K562 (cell line): ENCODE measurements at regions not wholly inside any gene's neighbourhood (a gene's known extent, or its start where the extent isn't known, plus 50 kb on each side); places are given as distances from the start of the nearest gene placed in this dataset.

ENCODE experiments used
- ATAC-seq: fragments of 200-7000 bp; cut with Tn5 transposase; 3 replicates; pipeline ENCODE4 v1.9.1; 2020; ENCODE audit warnings: moderate library complexity
- BruUV-seq: library from RNA; stranded (reverse); fragments of 400-500 nt; replicated peaks from 2 replicates; lab custom pipeline; 2021; lab: Mats Ljungman, UMichigan
- CTCF ChIA-PET: fragments of 300-600 bp; formaldehyde crosslinking; extraction: SDS; loops from one replicate; lab custom pipeline; 2021; ENCODE audit warnings: low intra/inter-chr PET ratio; lab: Yijun Ruan, JAX
- POLR2A ChIA-PET: fragments of 300-600, 350-650 bp; sonication (Branson Sonifier 250); formaldehyde crosslinking; extraction: SDS; loops from one replicate; lab custom pipeline; 2021; ENCODE audit warnings: antibody characterized with exemption, inconsistent platforms; lab: Yijun Ruan, JAX
- DNase-seq, 4 experiments: peaks; one replicate each; pipeline versions ENCODE4 v3.0.0 to v3.0.0-alpha.2; 2011 to 2018; ENCODE audit warnings: low spot score in 3 of 4, mixed read lengths in 3 of 4; ENCODE audit errors: extremely low read depth in 1 of 4
- FAIRE-seq: peaks from 2 replicates; lab custom pipeline; 2011; peaks lifted over from hg19 to GRCh38; lab: Jason Lieb, UNC
- H2AFZ ChIP-seq: 2 replicates; pipeline ENCODE4 v1.6.0; 2011; ENCODE audit warnings: low read depth, low read length, control low read depth, inconsistent platforms
- H3K27ac ChIP-seq: fragments of 200-600 bp; 3 replicates; pipeline ENCODE4 v1.8.0; 2011; ENCODE audit warnings: low read depth, mild to moderate bottlenecking, control low read depth, inconsistent platforms, low read length, moderate library complexity, mixed read lengths; ENCODE audit errors: extremely low read depth
- H3K27me3 ChIP-seq, 2 experiments: fragments of 300-600 bp in 1 of 2; 2 replicates in 1 of 2; 3 replicates in 1 of 2; pipeline versions ENCODE4 v1.6.0 to v1.8.0; 2011; ENCODE audit warnings: inconsistent platforms in 2 of 2, low read length in 2 of 2, mild to moderate bottlenecking in 1 of 2, mixed read lengths in 1 of 2, moderate library complexity in 1 of 2; ENCODE audit not compliant: control insufficient read depth in 2 of 2, insufficient read depth in 2 of 2
- H3K36me3 ChIP-seq: fragments of 300-600 bp; 3 replicates; pipeline ENCODE4 v1.8.0; 2011; ENCODE audit warnings: mild to moderate bottlenecking, low read length, inconsistent platforms; ENCODE audit not compliant: control insufficient read depth, insufficient read depth
- H3K4me1 ChIP-seq, 2 experiments: fragments of 200-600 bp in 1 of 2; replicated peaks in 1 of 2; 2 replicates in 1 of 2; 3 replicates in 1 of 2; pipeline versions ENCODE4 v1.5.1 to v1.8.0; 2011; ENCODE audit warnings: inconsistent platforms in 2 of 2, low read length in 2 of 2, mild to moderate bottlenecking in 1 of 2, mixed read lengths in 1 of 2, moderate library complexity in 1 of 2; ENCODE audit not compliant: control insufficient read depth in 2 of 2, insufficient read depth in 2 of 2
- H3K4me2 ChIP-seq: 2 replicates; pipeline ENCODE4 v1.6.1; 2011; ENCODE audit warnings: low read length, control low read depth, inconsistent platforms, mixed read lengths; ENCODE audit not compliant: insufficient read depth
- H3K4me3 ChIP-seq: fragments of 200-600 bp; sonication (generic), shearing (Covaris generic); 2 replicates; pipeline ENCODE4 v1.5.1; 2016; ENCODE audit warnings: control low read depth, inconsistent platforms
- H3K79me2 ChIP-seq: fragments of 200-600 bp; 3 replicates; pipeline ENCODE4 v1.8.0; 2011; ENCODE audit warnings: low read length, inconsistent platforms; ENCODE audit not compliant: control insufficient read depth, insufficient read depth
- H3K9ac ChIP-seq, 2 experiments: 2 replicates each; pipeline versions ENCODE4 v1.6.0 to v1.6.1; 2011; ENCODE audit warnings: low read depth in 2 of 2, low read length in 2 of 2, control low read depth in 1 of 2, inconsistent platforms in 1 of 2, mild to moderate bottlenecking in 1 of 2, mixed read lengths in 1 of 2; ENCODE audit not compliant: insufficient read depth in 1 of 2
- H3K9me1 ChIP-seq: one replicate; pipeline ENCODE4 v1.6.0; 2011; ENCODE audit warnings: inconsistent platforms, mild to moderate bottlenecking, low read length, moderate library complexity; ENCODE audit not compliant: control insufficient read depth, insufficient read depth
- H3K9me3 ChIP-seq: replicated peaks from 2 replicates; pipeline ENCODE4 v1.5.1; 2011; ENCODE audit warnings: low read depth, low read length, inconsistent platforms; ENCODE audit not compliant: control insufficient read depth, insufficient read depth
- H4K20me1 ChIP-seq: replicated peaks from 2 replicates; pipeline ENCODE4 v1.6.1; 2011; ENCODE audit warnings: low read length, inconsistent platforms, mixed read lengths; ENCODE audit not compliant: control insufficient read depth, insufficient read depth
- CHD4 ChIP-seq: fragments of 200-600 bp; sonication (generic); IDR thresholded peaks from 3 replicates; pipeline ENCODE4 v1.6.1; 2012; ENCODE audit warnings: low read depth, mild to moderate bottlenecking, mixed read lengths, low read length, inconsistent platforms; ENCODE audit not compliant: insufficient read depth, insufficient replicate concordance, poor library complexity, severe bottlenecking
- EHMT2 ChIP-seq: fragments of 450-650 bp; IDR thresholded peaks from 2 replicates; pipeline ENCODE4 v1.6.1; 2018; ENCODE audit warnings: antibody characterized with exemption
- NBN ChIP-seq: fragments of 450-650 bp; IDR thresholded peaks from 2 replicates; pipeline ENCODE4 v1.6.1; 2016; ENCODE audit warnings: low read depth, mild to moderate bottlenecking
- NR3C1 ChIP-seq: sonication (generic); formaldehyde crosslinking; IDR thresholded peaks from 2 replicates; pipeline ENCODE4 v1.8.1; 2022; ENCODE audit warnings: missing genetic modification reagents
- PYGO2 ChIP-seq: fragments of 450-650 bp; IDR thresholded peaks from 2 replicates; pipeline ENCODE4 v1.6.1; 2016; ENCODE audit warnings: mild to moderate bottlenecking, missing genetic modification characterization, moderate library complexity, missing compliant biosample characterization
- RFX1 ChIP-seq: fragments of 450-650 bp; IDR thresholded peaks from 2 replicates; pipeline ENCODE4 v1.6.1; 2016; ENCODE audit warnings: mild to moderate bottlenecking, moderate library complexity
- SAFB ChIP-seq: fragments of 200-400 bp; formaldehyde crosslinking; IDR thresholded peaks from 2 replicates; pipeline ENCODE4 v1.6.1; 2017; ENCODE audit warnings: low read depth, low read length, borderline replicate concordance
- SP1 ChIP-seq: sonication (generic); formaldehyde crosslinking; IDR thresholded peaks from 2 replicates; pipeline ENCODE4 v1.8.1; 2022; ENCODE audit warnings: mild to moderate bottlenecking, missing genetic modification reagents
- TFAM ChIP-seq: fragments of 250-450 bp; sonication (Bioruptor Pico); conservative IDR thresholded peaks from 2 replicates; pipeline ENCODE4 v1.5.0; 2021; ENCODE audit warnings: mild to moderate bottlenecking, moderate library complexity
- TFE3 ChIP-seq: fragments of 450-650 bp; formaldehyde crosslinking; IDR thresholded peaks from 2 replicates; pipeline ENCODE4 v1.4.0; 2020; ENCODE audit warnings: mild to moderate bottlenecking, mixed read lengths
- WHSC1 ChIP-seq: IDR thresholded peaks from one replicate; pipeline ENCODE4 v1.6.1; 2012; ENCODE audit warnings: low read length, control low read depth, inconsistent platforms
- ZFP30 ChIP-seq: fragments of 250-450 bp; sonication (Bioruptor Pico); IDR thresholded peaks from 2 replicates; pipeline ENCODE4 v1.8.0; 2022; ENCODE audit warnings: moderate library complexity, mild to moderate bottlenecking, inconsistent platforms, borderline replicate concordance
- ZKSCAN8 ChIP-seq: fragments of 200-800 bp; sonication (Bioruptor generic); IDR thresholded peaks from 2 replicates; pipeline ENCODE4 v1.6.1; 2016; ENCODE audit warnings: missing genetic modification characterization, missing compliant biosample characterization
- ZNF165 ChIP-seq: fragments of 250-450 bp; sonication (Bioruptor Pico); IDR thresholded peaks from 2 replicates; pipeline ENCODE4 v1.4.0; 2020; ENCODE audit warnings: borderline replicate concordance
- ZNF174 ChIP-seq: fragments of 250-450 bp; sonication (Bioruptor Pico); IDR thresholded peaks from 2 replicates; pipeline ENCODE4 v1.4.0; 2020; ENCODE audit warnings: mild to moderate bottlenecking
- in situ Hi-C: fragments of 300-500 bp; cut with MboI; formaldehyde crosslinking; loops from 4 replicates; pipeline ENCODE4 v1.15.0; 2018; ENCODE audit warnings: inconsistent platforms, mixed read lengths
- intact Hi-C: fragments of 100-400 bp; cut with micrococcal nuclease; formaldehyde crosslinking; loops from 2 replicates; pipeline ENCODE4 v1.14.2; 2022
- TF ChIP-seq, protein P1 (sequence below): fragments of 250-450 bp; sonication (Bioruptor Pico); IDR thresholded peaks from 2 replicates; pipeline ENCODE4 v1.8.0; 2021; ENCODE audit warnings: moderate library complexity, mild to moderate bottlenecking, inconsistent platforms
- TF ChIP-seq, protein P2 (sequence below): fragments of 250-450 bp; sonication (Bioruptor Pico); IDR thresholded peaks from 2 replicates; pipeline ENCODE4 v1.9.0; 2021; ENCODE audit warnings: mild to moderate bottlenecking, inconsistent platforms

DNA sequence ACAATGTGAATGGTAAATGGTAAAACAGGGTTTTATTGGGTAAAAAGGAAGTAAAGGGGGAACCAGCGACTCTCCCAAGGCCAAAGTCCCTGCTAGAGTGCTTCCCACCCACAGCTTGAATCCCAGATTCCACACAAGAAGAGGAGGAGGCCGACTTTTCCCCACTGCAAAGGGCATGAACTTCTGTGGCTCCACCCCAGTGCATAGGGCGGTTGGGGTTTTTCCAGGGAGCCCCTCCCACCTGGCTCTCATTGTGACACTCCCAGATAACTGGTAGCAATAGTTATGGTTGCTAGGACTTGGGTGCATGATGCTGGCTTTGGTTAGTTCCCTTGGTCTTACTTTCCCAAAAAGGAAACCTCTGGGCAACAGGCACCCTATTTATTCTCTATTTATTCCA lies 666.0 kb upstream of the CA10 start (continued):
- TF ChIP-seq, protein P1, sequence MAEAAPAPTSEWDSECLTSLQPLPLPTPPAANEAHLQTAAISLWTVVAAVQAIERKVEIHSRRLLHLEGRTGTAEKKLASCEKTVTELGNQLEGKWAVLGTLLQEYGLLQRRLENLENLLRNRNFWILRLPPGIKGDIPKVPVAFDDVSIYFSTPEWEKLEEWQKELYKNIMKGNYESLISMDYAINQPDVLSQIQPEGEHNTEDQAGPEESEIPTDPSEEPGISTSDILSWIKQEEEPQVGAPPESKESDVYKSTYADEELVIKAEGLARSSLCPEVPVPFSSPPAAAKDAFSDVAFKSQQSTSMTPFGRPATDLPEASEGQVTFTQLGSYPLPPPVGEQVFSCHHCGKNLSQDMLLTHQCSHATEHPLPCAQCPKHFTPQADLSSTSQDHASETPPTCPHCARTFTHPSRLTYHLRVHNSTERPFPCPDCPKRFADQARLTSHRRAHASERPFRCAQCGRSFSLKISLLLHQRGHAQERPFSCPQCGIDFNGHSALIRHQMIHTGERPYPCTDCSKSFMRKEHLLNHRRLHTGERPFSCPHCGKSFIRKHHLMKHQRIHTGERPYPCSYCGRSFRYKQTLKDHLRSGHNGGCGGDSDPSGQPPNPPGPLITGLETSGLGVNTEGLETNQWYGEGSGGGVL (CRISPR knock-in tag): no peak
- TF ChIP-seq ZNF165: no peak

- H2AFZ ChIP-seq: no peak overlapping the region
- H3K36me3 ChIP-seq: no peaks in the 10 kb centered on the region
- no peaks in the 10 kb centered on the region for H3K9me3 ChIP-seq
- DNase-seq (no peak), FAIRE-seq (no peak), ATAC-seq (no peak)
- TF ChIP-seq SAFB: no peak
- no peak for TF ChIP-seq PYGO2 (tag)
- no peak for TF ChIP-seq NBN
- no peak for TF ChIP-seq ZNF174 (CRISPR knock-in tag)
- no peak for TF ChIP-seq NR3C1
- TF ChIP-seq TFAM (CRISPR knock-in tag): no peak
- TF ChIP-seq ZKSCAN8 (CRISPR knock-in tag): no peak
- TF ChIP-seq WHSC1: no peak
- TF ChIP-seq, protein P2, sequence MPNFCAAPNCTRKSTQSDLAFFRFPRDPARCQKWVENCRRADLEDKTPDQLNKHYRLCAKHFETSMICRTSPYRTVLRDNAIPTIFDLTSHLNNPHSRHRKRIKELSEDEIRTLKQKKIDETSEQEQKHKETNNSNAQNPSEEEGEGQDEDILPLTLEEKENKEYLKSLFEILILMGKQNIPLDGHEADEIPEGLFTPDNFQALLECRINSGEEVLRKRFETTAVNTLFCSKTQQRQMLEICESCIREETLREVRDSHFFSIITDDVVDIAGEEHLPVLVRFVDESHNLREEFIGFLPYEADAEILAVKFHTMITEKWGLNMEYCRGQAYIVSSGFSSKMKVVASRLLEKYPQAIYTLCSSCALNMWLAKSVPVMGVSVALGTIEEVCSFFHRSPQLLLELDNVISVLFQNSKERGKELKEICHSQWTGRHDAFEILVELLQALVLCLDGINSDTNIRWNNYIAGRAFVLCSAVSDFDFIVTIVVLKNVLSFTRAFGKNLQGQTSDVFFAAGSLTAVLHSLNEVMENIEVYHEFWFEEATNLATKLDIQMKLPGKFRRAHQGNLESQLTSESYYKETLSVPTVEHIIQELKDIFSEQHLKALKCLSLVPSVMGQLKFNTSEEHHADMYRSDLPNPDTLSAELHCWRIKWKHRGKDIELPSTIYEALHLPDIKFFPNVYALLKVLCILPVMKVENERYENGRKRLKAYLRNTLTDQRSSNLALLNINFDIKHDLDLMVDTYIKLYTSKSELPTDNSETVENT (CRISPR knock-in tag): no peak
- TF ChIP-seq SP1 (CRISPR knock-in tag): no peak
- TF ChIP-seq CHD4: no peak
- TF ChIP-seq RFX1: no peak
- TF ChIP-seq EHMT2: no peak
- no peak for TF ChIP-seq ZFP30 (CRISPR knock-in tag)
- TF ChIP-seq TFE3: no peak
- BruUV-seq: no TSS peak
- H3K9me1 ChIP-seq: no peaks in the 10 kb centered on the region
- in situ Hi-C loops: no loop called here
- H3K4me2 ChIP-seq: no peak overlapping the region
- H3K4me1 ChIP-seq: no peaks in the 10 kb centered on the region
- POLR2A ChIA-PET: no interaction called here
- intact Hi-C loops: no loop called here
- no peak overlapping the region for H3K27ac ChIP-seq
- no peak overlapping the region for H3K4me3 ChIP-seq
- H3K27me3 ChIP-seq: no peaks in the 10 kb centered on the region
- no peak overlapping the region for H3K9ac ChIP-seq
- H3K79me2 ChIP-seq: no peaks in the 10 kb centered on the region
- H4K20me1 ChIP-seq: no peaks in the 10 kb centered on the region
- CTCF ChIA-PET: no interaction called here
Observed at GRCh38 chr17:52823155-52823554, 664.6 kb upstream of the CA10 start.
